ENCODE measurements at regions not wholly inside any gene's neighbourhood (a gene's known extent, or its start where the extent isn't known, plus 50 kb on each side); places are given as distances from the start of the nearest gene placed in this dataset.

GRCh38 chr18:77996737-77997136 is 747.1 kb downstream of the GALR1 start:
- DNase-seq, result no peak

GRCh38 chr18:78001811-78002210 is 752.2 kb downstream of the GALR1 start:
- DNase-seq, result no peak

GRCh38 chr18:78006006-78006773 is 756.5 kb downstream of the GALR1 start:
- no peak for DNase-seq

GRCh38 chr18:78006774-78007260 is 757.2 kb downstream of the GALR1 start:
- DNase-seq, result no peak

- DNase-seq, result no peak
Measured at GRCh38 chr18:78010363-78010762, 760.7 kb downstream of the GALR1 start.

GRCh38 chr18:78017869-78018268 is 768.2 kb downstream of the GALR1 start:
- DNase-seq, result no peak

GRCh38 chr18:78021196-78021595 is 771.5 kb downstream of the GALR1 start:
- DNase-seq, result no peak

- DNase-seq, result no peak
Measured at GRCh38 chr18:78031589-78031988, 781.9 kb downstream of the GALR1 start.

- no peak for DNase-seq
Measured at GRCh38 chr18:78031991-78032390, 782.3 kb downstream of the GALR1 start.

- no peak for DNase-seq
Measured at GRCh38 chr18:78032574-78032973, 782.9 kb downstream of the GALR1 start.

GRCh38 chr18:78034755-78035154 is 785.1 kb downstream of the GALR1 start:
- no peak for DNase-seq

- no peak for DNase-seq
Measured at GRCh38 chr18:78041218-78041617, 791.6 kb downstream of the GALR1 start.

- DNase-seq, result no peak
Measured at GRCh38 chr18:78046631-78047030, 797.0 kb downstream of the GALR1 start.

GRCh38 chr18:78049281-78049680 is 799.6 kb downstream of the GALR1 start:
- no peak for DNase-seq

- DNase-seq, result no peak
Measured at GRCh38 chr18:78054801-78055200, 805.2 kb downstream of the GALR1 start.

- DNase-seq, result no peak
Measured at GRCh38 chr18:78056011-78056410, 806.4 kb downstream of the GALR1 start.

- DNase-seq, result no peak
Measured at GRCh38 chr18:78069784-78070664, 820.4 kb downstream of the GALR1 start.

GRCh38 chr18:78071166-78071710 is 821.6 kb downstream of the GALR1 start:
- DNase-seq, result no peak

- DNase-seq, result no peak
Measured at GRCh38 chr18:78071776-78072175, 822.1 kb downstream of the GALR1 start.

- DNase-seq, result no peak
Measured at GRCh38 chr18:78072375-78072774, 822.7 kb downstream of the GALR1 start.

GRCh38 chr18:78073275-78073674 is 823.6 kb downstream of the GALR1 start:
- no peak for DNase-seq

- DNase-seq, result no peak
Measured at GRCh38 chr18:78074400-78075020, 824.9 kb downstream of the GALR1 start.

- DNase-seq, result no peak
Measured at GRCh38 chr18:78080081-78080480, 830.4 kb downstream of the GALR1 start.
